CD4-positive, CD25-positive, alpha-beta regulatory T cell (primary cell): ENCODE measurements at regions not wholly inside any gene's neighbourhood (a gene's known extent, or its start where the extent isn't known, plus 50 kb on each side); places are given as distances from the start of the nearest gene placed in this dataset.

ENCODE experiments used
- ATAC-seq, 2 donors: fragments of 150-1000 bp; cut with Tn5 transposase; one replicate each; pipeline ENCODE4 v1.10.0; 2021; ENCODE audit warnings: low read depth in 2 of 2, moderate number of reproducible peaks in 2 of 2, moderate library complexity in 1 of 2
- DNase-seq, 3 donors: peaks; one replicate each; pipeline versions ENCODE4 v3.0.0 to v3.0.0-alpha.2; 2012 to 2022; ENCODE audit warnings: mixed read lengths in 1 of 3
- H3K27ac ChIP-seq: one replicate; pipeline ENCODE4 v1.7.0; 2013; ENCODE audit warnings: mild to moderate bottlenecking, low read length; ENCODE audit not compliant: insufficient read depth, poor library complexity, severe bottlenecking
- H3K27me3 ChIP-seq: one replicate; pipeline ENCODE4 v1.7.0; 2013; ENCODE audit warnings: low read length; ENCODE audit not compliant: control insufficient read depth, insufficient read depth
- H3K36me3 ChIP-seq: one replicate; pipeline ENCODE4 v1.7.0; 2013; ENCODE audit warnings: mild to moderate bottlenecking, low read length, moderate library complexity; ENCODE audit not compliant: control insufficient read depth, insufficient read depth
- H3K4me1 ChIP-seq: 2 replicates; pipeline ENCODE4 v1.7.0; 2013; ENCODE audit warnings: mild to moderate bottlenecking, low read length; ENCODE audit not compliant: insufficient read depth, control insufficient read depth, poor library complexity, severe bottlenecking
- H3K4me3 ChIP-seq: one replicate; pipeline ENCODE4 v1.7.0; 2013; ENCODE audit warnings: low read depth, mild to moderate bottlenecking, low read length, moderate library complexity
- H3K9me3 ChIP-seq, 2 experiments: 1 replicate in 1 of 2; 2 replicates in 1 of 2; pipeline ENCODE4 v1.7.0; 2013; ENCODE audit warnings: low read length in 2 of 2, mild to moderate bottlenecking in 1 of 2, moderate library complexity in 1 of 2; ENCODE audit not compliant: control insufficient read depth in 2 of 2
- H3K27ac Mint-ChIP-seq, 3 donors: one replicate each; pipeline ENCODE4 v1.8.0; 2020 to 2022; ENCODE audit warnings: mild to moderate bottlenecking in 3 of 3, mixed read lengths in 3 of 3, moderate library complexity in 2 of 3
- H3K27me3 Mint-ChIP-seq: one replicate; pipeline ENCODE4 v1.8.0; 2022; ENCODE audit warnings: mild to moderate bottlenecking, mixed read lengths
- H3K36me3 Mint-ChIP-seq: one replicate; pipeline ENCODE4 v1.8.0; 2020; ENCODE audit warnings: mixed read lengths
- H3K4me1 Mint-ChIP-seq, 4 donors: one replicate each; pipeline ENCODE4 v1.8.0; 2020 to 2022; ENCODE audit warnings: mixed read lengths in 4 of 4, mild to moderate bottlenecking in 1 of 4
- H3K4me3 Mint-ChIP-seq, 4 donors: one replicate each; pipeline ENCODE4 v1.8.0; 2020 to 2022; ENCODE audit warnings: mild to moderate bottlenecking in 4 of 4, mixed read lengths in 4 of 4, moderate library complexity in 3 of 4
- H3K9me3 Mint-ChIP-seq, 7 donors: one replicate each; pipeline ENCODE4 v1.8.0; 2020 to 2022; ENCODE audit warnings: mixed read lengths in 7 of 7, mild to moderate bottlenecking in 3 of 7, moderate library complexity in 2 of 7

- ATAC-seq, result no peak
- peaks cover 0 to 5% (median 0%) of the 10 kb centered on the region in 7 donors for H3K9me3 Mint-ChIP-seq
Observed at GRCh38 chr2:120982598-120982997, 246.9 kb downstream of the GLI2 start.

GRCh38 chr2:120983344-120983743, 247.7 kb downstream of the GLI2 start:
- DNase-seq (no peak), ATAC-seq (no peak)
- no peak overlapping the region for H3K27ac ChIP-seq
- no peaks in the 10 kb centered on the region for H3K27me3 ChIP-seq
- H3K9me3 ChIP-seq, result no peaks in the 10 kb centered on the region
- H3K36me3 Mint-ChIP-seq, result no peaks in the 10 kb centered on the region
- no peaks in the 10 kb centered on the region for H3K36me3 ChIP-seq
- H3K4me3 Mint-ChIP-seq, result no peak overlapping the region
- no peaks in the 10 kb centered on the region for H3K27me3 Mint-ChIP-seq
- peaks cover 0 to 5% (median 0%) of the 10 kb centered on the region in 7 donors for H3K9me3 Mint-ChIP-seq
- no peaks in the 10 kb centered on the region for H3K4me1 Mint-ChIP-seq
- no peak overlapping the region for H3K27ac Mint-ChIP-seq
- no peak overlapping the region for H3K4me3 ChIP-seq
- H3K4me1 ChIP-seq, result no peaks in the 10 kb centered on the region

More at GRCh38 chr2:120982598-120982997, 246.9 kb downstream of the GLI2 start:
- no peaks in the 10 kb centered on the region for H3K4me1 ChIP-seq
- no peak overlapping the region for H3K4me3 ChIP-seq
- H3K36me3 ChIP-seq, result no peaks in the 10 kb centered on the region
- Mint-ChIP-seq H3K27ac (no peak overlapping the region), H3K27me3 (peaks cover 4% of the 10 kb centered on the region), H3K4me1 (no peaks in the 10 kb centered on the region), H3K4me3 (no peak overlapping the region), H3K36me3 (no peaks in the 10 kb centered on the region)
- no peak for DNase-seq
- no peaks in the 10 kb centered on the region for H3K27me3 ChIP-seq
- H3K27ac ChIP-seq, result no peak overlapping the region
- no peaks in the 10 kb centered on the region for H3K9me3 ChIP-seq

- H3K4me3 Mint-ChIP-seq, result no peak overlapping the region
- no peaks in the 10 kb centered on the region for H3K9me3 ChIP-seq
- H3K27me3 ChIP-seq, result no peaks in the 10 kb centered on the region
- H3K27ac ChIP-seq, result no peak overlapping the region
- no peaks in the 10 kb centered on the region for H3K36me3 ChIP-seq
- H3K4me3 ChIP-seq, result no peak overlapping the region
- peaks cover 0 to 5% (median 0%) of the 10 kb centered on the region in 7 donors for H3K9me3 Mint-ChIP-seq
- no peak overlapping the region for H3K27ac Mint-ChIP-seq
- no peak for DNase-seq
- H3K4me1 Mint-ChIP-seq, result no peaks in the 10 kb centered on the region
- H3K27me3 Mint-ChIP-seq, result no peaks in the 10 kb centered on the region
- no peak for ATAC-seq
- H3K36me3 Mint-ChIP-seq, result no peaks in the 10 kb centered on the region
- H3K4me1 ChIP-seq, result no peaks in the 10 kb centered on the region
Observed at GRCh38 chr2:120984046-120984445, 248.4 kb downstream of the GLI2 start.

GRCh38 chr2:120984452-120985173, 248.9 kb downstream of the GLI2 start:
- Mint-ChIP-seq H3K27me3 (no peaks in the 10 kb centered on the region), H3K4me3 (no peak overlapping the region), H3K4me1 (no peaks in the 10 kb centered on the region), H3K36me3 (no peaks in the 10 kb centered on the region), H3K9me3 (peaks cover 0 to 3% (median 0%) of the 10 kb centered on the region in 7 donors), H3K27ac (no peak overlapping the region)
- H3K27me3 ChIP-seq, result no peaks in the 10 kb centered on the region
- H3K4me1 ChIP-seq, result no peaks in the 10 kb centered on the region
- no peaks in the 10 kb centered on the region for H3K9me3 ChIP-seq
- no peak overlapping the region for H3K27ac ChIP-seq
- no peak overlapping the region for H3K4me3 ChIP-seq
- H3K36me3 ChIP-seq, result no peaks in the 10 kb centered on the region
- no peak for ATAC-seq
- no peak for DNase-seq

GRCh38 chr2:120985174-120985996, 249.7 kb downstream of the GLI2 start:
- H3K4me3 Mint-ChIP-seq, result no peak overlapping the region
- H3K36me3 Mint-ChIP-seq, result no peaks in the 10 kb centered on the region
- DNase-seq (no peak), ATAC-seq (no peak)
- Histone ChIP-seq H3K9me3 (no peaks in the 10 kb centered on the region), H3K4me1 (no peaks in the 10 kb centered on the region), H3K4me3 (no peak overlapping the region), H3K27me3 (no peaks in the 10 kb centered on the region), H3K36me3 (no peaks in the 10 kb centered on the region), H3K27ac (no peak overlapping the region)
- no peaks in the 10 kb centered on the region for H3K4me1 Mint-ChIP-seq
- no peaks in the 10 kb centered on the region for H3K27me3 Mint-ChIP-seq
- H3K27ac Mint-ChIP-seq, result no peak overlapping the region
- peaks cover 0 to 2% (median 0%) of the 10 kb centered on the region in 7 donors for H3K9me3 Mint-ChIP-seq

- Mint-ChIP-seq H3K4me1 (no peaks in the 10 kb centered on the region), H3K27me3 (no peaks in the 10 kb centered on the region), H3K36me3 (no peaks in the 10 kb centered on the region), H3K4me3 (no peak overlapping the region), H3K9me3 (peaks cover 0 to 2% (median 0%) of the 10 kb centered on the region in 7 donors), H3K27ac (no peak overlapping the region)
- DNase-seq, result no peak
- no peaks in the 10 kb centered on the region for H3K27me3 ChIP-seq
- H3K36me3 ChIP-seq, result no peaks in the 10 kb centered on the region
- no peak for ATAC-seq
- H3K9me3 ChIP-seq, result no peaks in the 10 kb centered on the region
- H3K4me1 ChIP-seq, result no peaks in the 10 kb centered on the region
- H3K4me3 ChIP-seq, result no peak overlapping the region
- no peak overlapping the region for H3K27ac ChIP-seq
Observed at GRCh38 chr2:120985997-120986651, 250.5 kb downstream of the GLI2 start.

- H3K27ac Mint-ChIP-seq, result no peak overlapping the region
- no peaks in the 10 kb centered on the region for H3K9me3 ChIP-seq
- H3K4me3 Mint-ChIP-seq, result no peak overlapping the region
- H3K27ac ChIP-seq, result no peak overlapping the region
- H3K4me1 Mint-ChIP-seq, result no peaks in the 10 kb centered on the region
- no peak for ATAC-seq
- DNase-seq, result no peak
- no peaks in the 10 kb centered on the region for H3K27me3 Mint-ChIP-seq
- H3K4me3 ChIP-seq, result no peak overlapping the region
- no peaks in the 10 kb centered on the region for H3K27me3 ChIP-seq
- H3K36me3 Mint-ChIP-seq, result no peaks in the 10 kb centered on the region
- H3K36me3 ChIP-seq, result no peaks in the 10 kb centered on the region
- H3K9me3 Mint-ChIP-seq, result peaks cover 0 to 2% (median 0%) of the 10 kb centered on the region in 7 donors
- H3K4me1 ChIP-seq, result no peaks in the 10 kb centered on the region
Observed at GRCh38 chr2:120986898-120987650, 251.4 kb downstream of the GLI2 start.
